Middle frontal gyrus (tissue), 1 donor: ENCODE measurements at regions not wholly inside any gene's neighbourhood (a gene's known extent, or its start where the extent isn't known, plus 50 kb on each side); places are given as distances from the start of the nearest gene placed in this dataset.

ENCODE experiments used
- DNase-seq: peaks from one replicate; pipeline ENCODE4 v3.0.0-alpha.2; 2015; ENCODE audit warnings: low spot score; ENCODE audit errors: extremely low spot score

- no peak for DNase-seq
Observed at GRCh38 chr17:71304498-71305158, 816.2 kb upstream of the SOX9 start.

DNA sequence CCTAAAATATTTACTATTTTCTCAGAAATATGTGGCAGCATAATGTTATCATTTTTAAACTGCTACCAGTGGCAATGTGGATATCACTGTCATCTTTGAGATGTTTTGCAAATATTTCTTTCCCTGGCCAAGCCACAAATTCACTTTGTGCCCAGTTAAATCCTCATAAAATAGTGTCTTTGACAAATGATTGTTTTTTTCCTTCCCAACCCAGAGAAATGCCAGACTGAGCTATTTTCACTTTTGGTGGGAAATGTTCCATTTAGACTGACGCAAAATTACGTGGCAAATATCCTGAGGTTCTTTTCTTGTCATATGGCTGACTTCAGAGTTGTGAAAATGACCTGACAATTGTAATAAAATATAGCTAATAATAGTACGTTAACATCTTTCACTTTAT lies 807.0 kb upstream of the SOX9 start:
- no peak for DNase-seq

DNA sequence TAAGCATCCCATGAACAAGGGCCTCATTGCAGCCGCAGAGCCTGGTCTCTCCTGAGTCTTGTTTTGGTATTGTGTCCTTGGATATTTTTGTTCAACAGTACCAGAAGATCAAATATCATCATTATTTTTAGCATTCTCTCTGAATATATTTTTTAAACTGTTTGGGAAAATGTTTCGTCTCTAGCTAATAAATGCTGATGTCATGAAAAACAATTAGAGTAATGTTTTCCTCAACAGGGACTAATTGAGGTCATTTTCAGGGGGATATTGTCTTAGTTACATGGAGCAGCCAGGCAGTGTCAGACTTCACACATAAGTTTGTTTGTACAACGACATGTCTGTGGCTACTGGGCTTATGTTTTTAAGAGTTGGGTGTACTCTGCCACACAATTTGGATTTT lies 805.3 kb upstream of the SOX9 start:
- DNase-seq, result no peak

DNA sequence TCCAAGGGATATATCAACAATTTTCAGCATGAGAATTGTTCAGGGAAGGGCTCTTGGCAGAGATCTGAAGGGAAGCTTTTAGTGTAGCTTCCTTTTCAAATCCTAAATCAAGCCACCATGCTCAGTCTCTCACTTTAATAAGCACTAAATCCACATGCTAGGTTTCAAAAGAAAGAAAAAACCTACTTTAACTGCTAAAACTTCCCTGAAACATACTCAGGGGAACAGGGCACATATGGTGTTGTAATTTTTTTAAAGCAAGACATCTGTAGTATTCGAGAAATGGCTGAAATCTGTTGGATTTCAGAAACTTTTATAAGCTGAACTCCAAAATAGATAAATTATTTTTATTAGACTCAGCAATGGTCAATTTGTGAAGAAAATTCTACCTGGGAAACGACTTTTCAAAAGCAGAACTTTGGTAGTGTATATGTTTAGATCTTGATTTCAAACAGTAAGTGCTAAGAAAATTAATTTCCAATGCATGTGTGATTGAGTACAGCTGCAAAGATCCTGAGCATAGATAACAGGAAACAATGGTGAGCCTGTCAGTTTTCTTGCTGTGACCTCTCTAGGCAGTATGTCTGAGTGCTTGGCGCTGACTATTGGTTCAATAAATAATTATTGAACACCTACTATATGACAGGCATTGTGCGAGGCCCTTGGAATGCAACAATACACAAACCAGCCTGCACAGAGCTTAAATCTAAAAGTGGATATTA lies 804.5 kb upstream of the SOX9 start:
- DNase-seq, result no peak

- no peak for DNase-seq
Observed at GRCh38 chr17:71320009-71320796, 800.6 kb upstream of the SOX9 start.

DNA sequence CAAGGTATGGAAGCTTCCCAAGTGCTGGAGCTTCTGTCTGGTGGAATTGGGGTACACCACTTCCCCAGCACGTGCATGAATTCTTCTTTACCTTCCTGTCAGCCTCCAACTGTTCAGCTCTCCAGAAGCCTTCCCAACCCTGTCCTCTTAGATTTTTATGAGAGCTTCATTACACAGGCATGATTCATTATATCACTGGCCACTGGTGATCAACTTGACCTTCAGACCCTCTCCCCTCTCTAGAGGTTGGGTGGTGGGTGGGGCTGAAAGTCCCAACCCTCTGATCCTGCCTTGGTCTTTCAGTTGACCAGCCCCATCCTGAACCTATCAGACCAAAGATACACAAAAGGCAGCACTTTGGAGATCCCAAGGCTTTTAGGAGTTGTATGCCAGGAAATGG lies 795.7 kb upstream of the SOX9 start:
- DNase-seq, result no peak

- no peak for DNase-seq
Observed at GRCh38 chr17:71325886-71326285, 794.9 kb upstream of the SOX9 start.

DNA sequence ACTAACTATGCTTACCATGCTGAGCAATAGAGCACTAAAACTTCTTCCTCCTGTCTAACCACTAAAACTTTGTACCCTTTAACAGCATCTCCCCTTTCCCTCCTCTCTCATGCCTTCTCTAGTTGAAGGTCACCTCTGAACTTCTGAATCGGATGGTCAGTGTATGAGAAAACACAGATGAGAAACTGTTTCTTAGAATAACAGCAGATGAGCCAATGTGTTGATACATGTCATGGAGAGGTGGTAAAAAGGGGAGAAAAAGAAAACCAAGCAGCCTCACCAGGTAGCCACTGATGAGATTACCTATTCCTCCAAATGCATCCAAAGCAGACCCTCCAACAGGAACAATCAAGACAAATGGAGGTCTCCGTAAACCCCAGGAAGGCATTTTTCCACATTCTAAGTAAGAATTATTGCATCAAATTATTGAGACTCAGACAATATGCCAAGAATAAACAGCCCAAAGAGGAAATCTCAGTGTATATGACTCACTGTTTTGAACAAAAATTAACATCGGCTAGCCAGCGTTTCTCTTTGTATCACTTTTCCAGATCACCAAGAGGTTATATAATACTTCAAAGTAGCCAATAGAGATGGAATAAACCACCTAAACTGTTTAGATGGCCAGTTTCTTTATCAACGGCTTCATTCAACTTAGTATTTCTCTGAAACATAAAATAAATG lies 793.3 kb upstream of the SOX9 start:
- DNase-seq, result no peak

- DNase-seq, result no peak
Observed at GRCh38 chr17:71329310-71330098, 791.3 kb upstream of the SOX9 start.

DNA sequence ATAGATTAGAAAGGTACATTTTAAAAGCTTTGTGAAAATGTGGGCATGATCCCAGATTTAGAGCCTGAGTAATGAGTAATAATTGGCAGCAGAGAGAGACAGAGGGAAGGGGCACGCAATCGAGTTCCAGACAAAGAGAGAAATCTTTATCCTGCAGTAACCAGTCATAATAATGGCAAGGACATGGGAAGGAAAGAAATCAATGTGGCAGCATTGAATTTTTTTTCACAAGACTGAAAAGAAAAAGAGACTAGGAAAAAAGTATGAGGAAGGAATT lies 790.8 kb upstream of the SOX9 start:
- DNase-seq, result no peak

DNA sequence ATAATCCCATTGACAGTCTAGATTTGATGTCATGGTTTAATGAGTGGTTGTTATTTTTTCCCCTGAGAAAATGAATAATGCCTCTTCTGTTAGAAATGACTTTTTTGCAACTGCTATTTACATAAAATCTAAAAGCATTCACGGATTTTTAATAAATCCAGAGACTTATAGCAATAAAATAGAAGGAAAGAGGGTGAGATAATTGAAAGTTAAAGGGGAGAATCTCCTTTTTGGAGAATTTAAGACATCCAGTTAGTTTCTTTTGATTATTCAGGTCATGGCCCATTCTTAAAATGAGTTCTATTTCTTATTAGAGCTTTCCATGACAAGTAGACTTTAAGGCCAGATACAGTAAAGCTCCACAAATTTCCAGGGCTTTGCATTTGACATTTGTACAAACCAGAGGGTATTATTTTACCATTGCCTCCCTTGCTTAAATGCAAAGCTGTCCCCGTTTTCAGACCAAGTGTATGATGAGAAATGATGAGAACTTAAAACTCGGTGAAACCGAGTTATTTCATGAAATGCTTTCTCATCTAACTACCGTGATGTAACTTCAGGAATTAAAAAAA lies 789.0 kb upstream of the SOX9 start:
- no peak for DNase-seq

GRCh38 chr17:71334048-71334751 lies 786.6 kb upstream of the SOX9 start:
- no peak for DNase-seq

DNA sequence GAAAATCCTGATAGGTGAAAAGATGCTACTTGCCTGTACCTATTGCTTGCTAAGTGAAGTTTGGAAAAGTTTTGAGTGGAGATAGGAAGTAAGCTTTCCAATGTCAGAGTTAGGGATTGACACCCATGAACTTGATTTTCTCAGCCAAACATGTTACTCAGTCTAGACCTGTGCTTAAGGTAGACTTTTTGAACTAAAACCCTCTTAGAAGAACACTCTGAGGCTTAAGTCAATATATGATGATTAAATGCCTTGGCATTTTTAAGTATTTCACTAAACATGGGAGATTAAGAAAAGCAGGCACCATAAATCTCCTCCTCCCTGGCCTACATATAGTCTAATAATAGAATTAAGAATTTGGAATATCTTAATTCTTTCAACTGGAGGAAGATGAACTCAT lies 785.6 kb upstream of the SOX9 start:
- DNase-seq, result no peak

GRCh38 chr17:71337938-71338337 lies 782.9 kb upstream of the SOX9 start:
- no peak for DNase-seq

- DNase-seq, result no peak
Observed at GRCh38 chr17:71338396-71338795, 782.4 kb upstream of the SOX9 start.

DNA sequence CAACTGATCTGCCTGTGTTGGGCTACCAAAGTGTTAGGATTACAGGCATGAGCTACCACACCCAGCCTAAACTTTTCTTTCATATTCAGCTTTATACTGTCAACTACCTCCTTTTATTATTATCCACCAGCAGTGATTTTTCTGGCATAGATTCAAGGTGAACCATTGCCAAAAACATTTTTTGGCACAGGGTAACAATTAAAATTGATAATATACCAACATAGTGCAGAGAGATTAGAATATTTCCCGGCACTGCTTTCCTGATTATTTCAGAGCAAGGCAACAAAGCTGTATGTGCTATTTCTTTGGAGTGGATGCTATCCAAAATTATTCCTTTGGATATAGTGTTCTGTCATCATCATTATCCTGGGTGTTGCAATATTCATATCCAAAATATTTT lies 781.6 kb upstream of the SOX9 start:
- no peak for DNase-seq

DNA sequence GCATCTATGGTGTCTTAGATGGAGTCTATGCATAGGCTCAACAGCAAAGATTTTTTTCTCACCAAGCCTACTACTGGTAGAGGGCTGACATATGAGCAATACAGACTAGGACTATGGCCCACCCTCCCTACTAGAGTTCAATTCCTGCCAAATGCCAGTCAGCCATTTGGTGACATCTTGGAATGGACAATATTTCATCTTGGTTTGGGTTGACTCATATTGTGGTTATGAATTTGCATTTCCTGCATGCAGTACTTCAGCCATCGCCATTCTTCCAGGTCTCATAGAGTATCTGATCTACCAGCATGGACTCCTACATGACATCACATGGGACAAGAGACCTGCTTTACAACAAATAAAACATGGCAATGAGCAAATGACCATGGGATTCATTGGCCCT lies 778.1 kb upstream of the SOX9 start:
- DNase-seq, result no peak

DNA sequence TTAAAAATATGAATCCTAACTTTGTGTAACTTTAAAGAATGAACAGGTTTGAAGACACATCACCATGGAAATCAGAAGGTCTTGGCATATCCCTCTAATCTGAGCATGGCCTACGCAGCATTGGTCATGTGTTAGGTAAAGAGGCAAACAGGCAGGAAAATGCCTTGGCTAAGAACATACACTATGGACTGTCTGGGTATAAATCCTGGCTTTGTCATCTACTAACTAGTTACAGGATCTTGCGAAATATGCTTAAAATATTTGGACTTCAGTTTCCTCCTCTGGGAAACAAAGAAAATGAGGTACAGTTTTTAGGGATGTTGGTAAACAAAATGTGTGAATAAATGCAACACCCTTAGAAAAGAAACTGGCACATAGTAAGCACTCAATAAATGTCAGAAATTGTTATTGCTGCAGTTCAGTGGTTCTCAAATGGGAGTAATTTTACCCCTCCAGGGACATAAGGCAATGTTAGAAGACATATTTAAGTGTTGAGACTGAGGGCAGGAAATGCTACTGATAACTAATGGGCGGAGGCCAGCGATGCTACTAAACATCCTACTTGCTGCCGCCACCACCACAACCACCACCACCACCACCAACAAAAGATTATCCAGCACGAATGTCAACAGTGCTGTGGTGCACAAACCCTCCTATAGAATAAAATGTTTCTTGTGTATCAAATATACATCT lies 770.8 kb upstream of the SOX9 start:
- no peak for DNase-seq

- DNase-seq, result no peak
Observed at GRCh38 chr17:71360301-71360700, 760.5 kb upstream of the SOX9 start.
